Activated T-helper 1 cell treated with anti-CD3 and anti-CD28 coated beads, Interleukin-12 subunit alpha, Interleukin-12 subunit beta, Interleukin-2, Interleukin-4 antibody, amounts not matched to agents 30 ng/mL and 10 ng/mL and 1 ng/mL, durations not matched to agents 14 hours and 24 hours and 36 hours (primary cell): ENCODE measurements at regions not wholly inside any gene's neighbourhood (a gene's known extent, or its start where the extent isn't known, plus 50 kb on each side); places are given as distances from the start of the nearest gene placed in this dataset.
"Not testable (repeated sequence)": the region's sequence is repeated elsewhere in the genome, so short reads cannot be mapped to it uniquely, and the experiment has no call there.

Source experiments
- DNase-seq: peaks from one replicate; pipeline ENCODE4 v3.0.0; 2021; ENCODE audit warnings: low spot score
- H3K27ac Mint-ChIP-seq: one replicate; pipeline ENCODE4 v1.8.0; 2021; ENCODE audit warnings: mild to moderate bottlenecking, mixed read lengths
- H3K27me3 Mint-ChIP-seq: one replicate; pipeline ENCODE4 v1.8.0; 2022; ENCODE audit warnings: mild to moderate bottlenecking, moderate library complexity, mixed read lengths; ENCODE audit not compliant: insufficient read depth
- H3K36me3 Mint-ChIP-seq: one replicate; pipeline ENCODE4 v1.8.0; 2021; ENCODE audit warnings: low read depth, mixed read lengths
- H3K4me1 Mint-ChIP-seq: one replicate; pipeline ENCODE4 v1.8.0; 2021; ENCODE audit warnings: low read depth, mixed read lengths
- H3K4me3 Mint-ChIP-seq: one replicate; pipeline ENCODE4 v1.8.0; 2021; ENCODE audit warnings: mild to moderate bottlenecking, moderate library complexity, mixed read lengths
- H3K9me3 Mint-ChIP-seq: one replicate; pipeline ENCODE4 v1.8.0; 2021; ENCODE audit warnings: mixed read lengths
- intact Hi-C: fragments of 100-400 bp; cut with micrococcal nuclease; formaldehyde crosslinking; loops from one replicate; pipeline ENCODE4 v1.15.1; 2024

GRCh38 chr12:73951956-73952703, 585.5 kb upstream of the ATXN7L3B start:
- Mint-ChIP-seq H3K27me3 (no peaks in the 10 kb centered on the region), H3K27ac (no peak overlapping the region), H3K9me3 (no peaks in the 10 kb centered on the region), H3K36me3 (no peaks in the 10 kb centered on the region), H3K4me1 (no peaks in the 10 kb centered on the region), H3K4me3 (no peak overlapping the region)
- DNase-seq = no peak
- intact Hi-C loops = no loop called here

GRCh38 chr12:73964641-73965040, 573.0 kb upstream of the ATXN7L3B start:
- H3K27me3 Mint-ChIP-seq = no peaks in the 10 kb centered on the region
- intact Hi-C loops = no loop called here
- H3K4me3 Mint-ChIP-seq = no peak overlapping the region
- no peaks in the 10 kb centered on the region for H3K4me1 Mint-ChIP-seq
- H3K27ac Mint-ChIP-seq = no peak overlapping the region
- no peaks in the 10 kb centered on the region for H3K36me3 Mint-ChIP-seq
- no peaks in the 10 kb centered on the region for H3K9me3 Mint-ChIP-seq
- DNase-seq = no peak

GRCh38 chr12:73973486-73973885, 564.1 kb upstream of the ATXN7L3B start:
- Mint-ChIP-seq H3K4me3 (no peak overlapping the region), H3K27ac (no peak overlapping the region), H3K4me1 (no peaks in the 10 kb centered on the region), H3K9me3 (peaks cover 4% of the 10 kb centered on the region), H3K27me3 (no peaks in the 10 kb centered on the region), H3K36me3 (no peaks in the 10 kb centered on the region)
- no peak for DNase-seq
- intact Hi-C loops = no loop called here

- Mint-ChIP-seq H3K27me3 (no peaks in the 10 kb centered on the region), H3K9me3 (no peaks in the 10 kb centered on the region), H3K27ac (no peak overlapping the region), H3K4me1 (no peaks in the 10 kb centered on the region), H3K36me3 (no peaks in the 10 kb centered on the region), H3K4me3 (no peak overlapping the region)
- DNase-seq = no peak
- intact Hi-C loops = no loop called here
Measured at GRCh38 chr12:73984552-73984951, 553.1 kb upstream of the ATXN7L3B start.

GRCh38 chr12:73991138-73991537, 546.5 kb upstream of the ATXN7L3B start:
- H3K27ac Mint-ChIP-seq = no peak overlapping the region
- intact Hi-C loops = no loop called here
- DNase-seq = no peak
- no peaks in the 10 kb centered on the region for H3K9me3 Mint-ChIP-seq
- no peak overlapping the region for H3K4me3 Mint-ChIP-seq
- H3K27me3 Mint-ChIP-seq = no peaks in the 10 kb centered on the region
- no peaks in the 10 kb centered on the region for H3K4me1 Mint-ChIP-seq
- H3K36me3 Mint-ChIP-seq = no peaks in the 10 kb centered on the region

DNA sequence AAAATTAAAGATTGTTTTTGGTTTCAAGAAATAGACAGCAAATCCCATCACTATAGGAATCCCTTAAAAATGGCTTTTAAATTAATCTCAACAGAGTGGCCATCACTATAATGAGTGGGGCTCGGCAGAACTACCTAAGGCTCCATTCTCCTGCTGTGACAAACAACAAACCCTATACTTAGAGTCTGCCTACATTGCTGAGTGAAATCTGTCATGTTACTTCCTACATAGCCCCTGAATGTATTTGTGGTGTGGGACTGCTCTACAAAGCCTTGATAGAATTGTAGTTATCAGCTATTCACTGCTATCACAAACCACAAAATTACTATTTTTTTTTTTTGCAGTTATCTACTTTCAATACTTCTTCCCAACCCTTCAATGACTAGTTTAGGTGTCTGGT, 538.7 kb upstream of the ATXN7L3B start:
- DNase-seq = no peak
- H3K36me3 Mint-ChIP-seq = no peaks in the 10 kb centered on the region
- no peaks in the 10 kb centered on the region for H3K9me3 Mint-ChIP-seq
- no peak overlapping the region for H3K27ac Mint-ChIP-seq
- intact Hi-C loops = no loop called here
- no peaks in the 10 kb centered on the region for H3K27me3 Mint-ChIP-seq
- no peaks in the 10 kb centered on the region for H3K4me1 Mint-ChIP-seq
- no peak overlapping the region for H3K4me3 Mint-ChIP-seq

DNA sequence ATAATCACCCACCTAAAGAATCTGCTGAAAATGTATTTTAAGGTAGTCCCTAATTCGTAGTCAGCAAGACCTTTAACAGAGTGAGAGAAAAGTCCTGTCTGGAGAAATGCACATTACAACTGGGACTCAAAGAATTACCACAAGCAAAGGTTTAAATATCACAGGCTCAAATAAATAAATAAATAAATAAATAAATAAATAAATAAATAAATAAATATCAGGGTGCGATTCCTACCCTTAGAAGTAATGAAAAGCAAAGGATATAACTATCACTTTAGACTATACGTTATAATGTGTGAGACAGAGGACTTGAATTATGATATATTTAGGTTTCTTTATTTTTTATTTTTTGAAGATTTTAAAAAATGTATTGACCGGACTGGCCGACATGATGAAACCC, 522.5 kb upstream of the ATXN7L3B start:
- no peak for DNase-seq
- Mint-ChIP-seq H3K4me1 (no peaks in the 10 kb centered on the region), H3K27ac (no peak overlapping the region), H3K4me3 (no peak overlapping the region), H3K27me3 (no peaks in the 10 kb centered on the region), H3K9me3 (no peaks in the 10 kb centered on the region), H3K36me3 (no peaks in the 10 kb centered on the region)
- intact Hi-C loops = no loop called here

GRCh38 chr12:74016324-74016723, 521.3 kb upstream of the ATXN7L3B start:
- H3K36me3 Mint-ChIP-seq, intact Hi-C loops, H3K27me3 Mint-ChIP-seq, H3K4me3 Mint-ChIP-seq, DNase-seq, H3K9me3 Mint-ChIP-seq, H3K27ac Mint-ChIP-seq, H3K4me1 Mint-ChIP-seq: not testable (repeated sequence)

DNA sequence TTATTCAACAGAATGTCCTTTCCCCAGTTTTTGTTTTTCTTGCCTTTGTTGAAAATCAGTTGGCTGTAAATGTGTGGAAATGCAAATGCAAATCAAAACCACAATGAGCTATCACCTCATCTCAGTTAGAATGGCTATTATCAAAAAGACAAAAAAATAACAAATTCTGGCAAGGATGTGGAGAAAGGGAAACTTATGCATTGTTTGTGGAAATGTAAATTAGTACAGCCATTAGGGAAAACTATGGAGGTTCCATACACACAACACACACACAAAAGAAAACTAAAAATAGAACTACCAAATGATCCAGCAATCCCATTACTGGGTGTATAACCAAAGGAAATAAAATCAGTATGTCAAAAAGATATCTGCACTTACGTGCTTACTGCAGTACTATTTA, 518.8 kb upstream of the ATXN7L3B start:
- no peak overlapping the region for H3K4me3 Mint-ChIP-seq
- H3K4me1 Mint-ChIP-seq = no peaks in the 10 kb centered on the region

DNA sequence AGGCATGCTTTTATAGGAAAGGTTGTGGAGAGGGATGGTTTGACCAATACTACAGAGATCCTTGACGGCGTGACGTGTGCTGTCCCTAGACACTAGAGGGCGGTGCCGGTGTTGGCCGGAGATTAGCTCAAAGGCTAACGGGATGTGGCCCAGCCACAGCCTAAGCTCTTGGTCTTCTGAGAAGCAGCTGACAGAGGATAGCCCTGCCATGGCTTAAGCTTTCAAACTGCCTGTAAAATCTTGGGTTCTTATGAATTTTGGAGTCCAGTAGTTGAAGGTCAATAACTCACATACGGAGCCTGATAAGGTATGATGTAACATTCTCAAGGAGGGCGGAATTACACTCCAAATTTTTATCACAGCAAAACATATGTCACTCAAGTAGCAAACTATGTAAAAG, 515.7 kb upstream of the ATXN7L3B start:
- Mint-ChIP-seq H3K9me3 (no peaks in the 10 kb centered on the region), H3K4me1 (no peaks in the 10 kb centered on the region), H3K4me3 (no peak overlapping the region), H3K36me3 (no peaks in the 10 kb centered on the region), H3K27me3 (no peaks in the 10 kb centered on the region), H3K27ac (no peak overlapping the region)
- intact Hi-C loops = loop anchor here (1.0 kb wide), 1 partner anchor 515 kb away; the partner anchor contains the start of gene ATXN7L3B
- DNase-seq = no peak

More for the DNA sequence above, 518.8 kb upstream of the ATXN7L3B start:
- intact Hi-C loops = loop anchor here (2.0 kb wide), 1 partner anchor 400 kb away; no protein-coding TSS in a partner anchor
- no peak for DNase-seq
- Mint-ChIP-seq H3K27ac (no peak overlapping the region), H3K36me3 (no peaks in the 10 kb centered on the region), H3K9me3 (no peaks in the 10 kb centered on the region), H3K27me3 (no peaks in the 10 kb centered on the region)

GRCh38 chr12:74031045-74031444, 506.6 kb upstream of the ATXN7L3B start:
- Mint-ChIP-seq H3K27me3 (no peaks in the 10 kb centered on the region), H3K9me3 (no peaks in the 10 kb centered on the region), H3K36me3 (no peaks in the 10 kb centered on the region), H3K27ac (no peak overlapping the region), H3K4me1 (no peaks in the 10 kb centered on the region), H3K4me3 (no peak overlapping the region)
- DNase-seq = no peak
- intact Hi-C loops = no loop called here

DNA sequence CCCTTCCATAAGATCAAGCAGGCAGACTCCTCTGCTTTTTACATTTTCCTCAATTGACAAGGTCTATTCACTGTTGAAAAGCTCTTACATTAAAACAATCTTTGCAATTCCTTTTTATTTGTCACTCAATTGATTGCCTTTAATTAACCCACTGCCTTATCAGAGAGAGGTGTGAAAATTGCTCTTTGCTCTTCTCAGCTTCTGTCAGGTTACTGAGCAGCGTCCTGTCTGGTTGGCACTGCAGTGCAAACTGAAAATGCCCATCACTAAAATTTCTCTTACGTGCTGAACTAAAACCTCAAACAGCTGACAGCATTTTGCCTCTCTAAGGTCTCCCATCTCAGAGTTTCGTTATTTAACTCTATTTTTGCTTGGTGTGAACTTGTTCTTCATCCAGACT, 504.1 kb upstream of the ATXN7L3B start:
- H3K36me3 Mint-ChIP-seq = no peaks in the 10 kb centered on the region
- no peaks in the 10 kb centered on the region for H3K9me3 Mint-ChIP-seq
- H3K27ac Mint-ChIP-seq = no peak overlapping the region
- no peaks in the 10 kb centered on the region for H3K4me1 Mint-ChIP-seq
- DNase-seq = no peak
- intact Hi-C loops = no loop called here
- H3K4me3 Mint-ChIP-seq = no peak overlapping the region
- no peaks in the 10 kb centered on the region for H3K27me3 Mint-ChIP-seq

- H3K27ac Mint-ChIP-seq, H3K36me3 Mint-ChIP-seq, H3K4me3 Mint-ChIP-seq, DNase-seq, intact Hi-C loops, H3K9me3 Mint-ChIP-seq, H3K27me3 Mint-ChIP-seq, H3K4me1 Mint-ChIP-seq: not testable (repeated sequence)
Measured at GRCh38 chr12:74039138-74039537, 498.5 kb upstream of the ATXN7L3B start.

DNA sequence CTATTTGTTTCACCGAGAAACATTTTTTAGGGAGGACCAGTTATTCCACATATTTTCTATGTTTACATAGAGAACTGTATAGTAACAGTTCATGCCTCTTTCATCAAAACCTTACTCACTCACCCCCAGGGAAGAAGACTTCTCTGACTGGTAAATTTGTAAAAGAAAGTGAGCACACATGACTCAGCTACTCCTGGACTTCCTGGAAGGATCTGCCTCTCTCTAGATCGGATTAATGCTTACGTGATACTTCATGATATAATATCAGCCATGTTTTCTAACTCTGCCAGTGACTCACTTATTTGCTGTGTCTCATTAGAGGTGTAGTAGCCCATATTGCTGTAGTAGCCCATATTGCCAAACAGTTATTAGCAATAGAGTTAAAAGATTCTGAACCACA, 494.3 kb upstream of the ATXN7L3B start:
- H3K27me3 Mint-ChIP-seq = no peaks in the 10 kb centered on the region
- H3K4me1 Mint-ChIP-seq = no peaks in the 10 kb centered on the region
- intact Hi-C loops = no loop called here
- no peaks in the 10 kb centered on the region for H3K36me3 Mint-ChIP-seq
- no peaks in the 10 kb centered on the region for H3K9me3 Mint-ChIP-seq
- no peak overlapping the region for H3K4me3 Mint-ChIP-seq
- DNase-seq = no peak
- H3K27ac Mint-ChIP-seq = no peak overlapping the region
